Vagina (tissue), 2 donors: ENCODE measurements at regions not wholly inside any gene's neighbourhood (a gene's known extent, or its start where the extent isn't known, plus 50 kb on each side); places are given as distances from the start of the nearest gene placed in this dataset.

Experiments
- POLR2A ChIP-seq, 2 donors: fragments of 450-650 bp; IDR thresholded peaks; one replicate each; pipeline ENCODE4 v1.6.1; 2017; ENCODE audit warnings: antibody characterized with exemption in 2 of 2, mild to moderate bottlenecking in 2 of 2, moderate library complexity in 2 of 2
- POLR2AphosphoS5 ChIP-seq, 2 donors: sonication (generic); formaldehyde crosslinking; IDR thresholded peaks; one replicate each; pipeline ENCODE4 v1.9.0; 2017; ENCODE audit warnings: antibody characterized with exemption in 2 of 2, mild to moderate bottlenecking in 2 of 2, low read depth in 1 of 2; ENCODE audit not compliant: insufficient read depth in 1 of 2
- TF ChIP-seq, protein P1 (sequence below), 3 experiments: fragments of 450-650 bp in 2 of 3; fragments of 200-600 bp in 1 of 3; sonication (generic) in 1 of 3; IDR thresholded peaks; one replicate each; pipeline ENCODE4 v1.5.1; 2017 to 2019; ENCODE audit warnings: antibody characterized with exemption in 3 of 3, mild to moderate bottlenecking in 2 of 3, moderate library complexity in 2 of 3

DNA sequence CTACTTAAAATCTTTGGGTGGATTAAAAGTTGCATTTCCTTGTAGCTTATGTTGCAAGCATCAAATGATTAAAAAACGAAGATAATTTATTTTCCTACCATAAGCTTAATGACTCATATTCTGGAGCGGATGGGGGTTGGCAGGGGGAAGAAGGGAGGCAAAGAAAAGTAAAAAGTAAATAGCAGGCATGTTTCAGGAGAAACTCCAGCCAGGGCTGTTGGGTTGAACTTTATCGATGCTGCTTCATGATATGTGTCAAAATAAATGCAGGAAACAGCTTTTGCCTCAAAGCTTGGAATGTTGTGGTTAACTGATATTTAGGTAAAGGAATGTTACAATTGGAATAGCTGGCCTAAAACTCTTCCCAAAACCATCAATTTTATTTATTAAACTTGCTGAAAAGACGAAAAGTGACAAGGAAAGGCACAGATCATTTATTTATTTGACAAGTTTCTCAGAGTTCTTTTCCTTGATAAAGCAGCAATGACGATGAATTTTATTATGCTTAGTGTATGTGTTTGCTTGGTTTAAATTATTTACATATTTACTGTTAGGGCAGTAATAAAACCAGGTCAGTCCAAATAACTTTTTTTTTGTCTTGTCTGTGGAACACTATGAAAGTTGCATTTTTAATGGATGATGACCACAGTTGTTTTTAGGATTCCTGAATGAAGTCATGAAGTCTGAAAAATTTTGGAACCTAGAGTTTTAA is 177.9 kb downstream of the PCSK1 start:
- TF ChIP-seq, protein P1, sequence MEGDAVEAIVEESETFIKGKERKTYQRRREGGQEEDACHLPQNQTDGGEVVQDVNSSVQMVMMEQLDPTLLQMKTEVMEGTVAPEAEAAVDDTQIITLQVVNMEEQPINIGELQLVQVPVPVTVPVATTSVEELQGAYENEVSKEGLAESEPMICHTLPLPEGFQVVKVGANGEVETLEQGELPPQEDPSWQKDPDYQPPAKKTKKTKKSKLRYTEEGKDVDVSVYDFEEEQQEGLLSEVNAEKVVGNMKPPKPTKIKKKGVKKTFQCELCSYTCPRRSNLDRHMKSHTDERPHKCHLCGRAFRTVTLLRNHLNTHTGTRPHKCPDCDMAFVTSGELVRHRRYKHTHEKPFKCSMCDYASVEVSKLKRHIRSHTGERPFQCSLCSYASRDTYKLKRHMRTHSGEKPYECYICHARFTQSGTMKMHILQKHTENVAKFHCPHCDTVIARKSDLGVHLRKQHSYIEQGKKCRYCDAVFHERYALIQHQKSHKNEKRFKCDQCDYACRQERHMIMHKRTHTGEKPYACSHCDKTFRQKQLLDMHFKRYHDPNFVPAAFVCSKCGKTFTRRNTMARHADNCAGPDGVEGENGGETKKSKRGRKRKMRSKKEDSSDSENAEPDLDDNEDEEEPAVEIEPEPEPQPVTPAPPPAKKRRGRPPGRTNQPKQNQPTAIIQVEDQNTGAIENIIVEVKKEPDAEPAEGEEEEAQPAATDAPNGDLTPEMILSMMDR (IDR thresholded peaks at IDR 0.05), result no peak
- TF ChIP-seq POLR2A (IDR thresholded peaks at IDR 0.05) (no peak), POLR2AphosphoS5 (IDR thresholded peaks at IDR 0.05; ENCODE audit: insufficient read depth in 1 of 2, low read depth in 1 of 2) (peak in 1 of 2 donors; percentile 6)
